ENCODE measurements at regions not wholly inside any gene's neighbourhood (a gene's known extent, or its start where the extent isn't known, plus 50 kb on each side); places are given as distances from the start of the nearest gene placed in this dataset.
A peak's percentile ranks its signal among the peaks of the same experiment; 100 is the strongest.

DNA sequence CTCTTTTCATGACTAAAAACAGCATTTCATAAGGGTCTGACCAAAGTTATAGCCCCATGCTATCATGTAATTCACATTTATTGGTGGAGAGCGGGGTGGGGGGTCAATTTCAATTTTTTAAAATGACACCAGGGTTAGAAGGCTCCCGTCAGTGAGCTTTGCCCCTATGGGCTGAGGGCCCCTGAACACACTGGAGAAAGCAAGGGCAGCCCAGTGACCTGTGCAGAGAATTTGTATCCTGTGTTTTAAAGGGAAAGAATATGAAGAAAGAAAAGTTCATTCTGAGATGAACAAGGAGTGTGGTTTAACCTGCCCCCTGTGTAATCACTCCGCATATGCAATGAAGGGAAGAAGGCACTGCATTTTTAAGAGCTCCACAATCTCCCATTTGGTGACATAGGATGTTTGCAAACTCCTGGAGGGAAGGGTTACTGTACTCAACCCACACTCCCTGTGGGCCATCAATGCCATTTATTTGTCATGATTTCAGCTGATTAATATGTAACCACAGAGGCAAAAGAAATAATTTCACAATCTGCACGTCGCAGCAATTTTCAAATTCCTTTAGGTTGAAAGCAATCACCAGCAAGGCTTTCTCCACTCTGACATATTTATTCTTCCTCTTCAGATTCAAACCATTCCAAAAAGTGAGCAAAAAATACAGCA is 95.6 kb downstream of the ZNF281 start (continued):
- peak; percentile 43; the same call in 1 of the 2 replicates for TF ChIP-seq ZNF652 (CRISPR knock-in tag; IDR thresholded peaks at IDR 0.05; ENCODE audit: borderline replicate concordance, low read depth)
- peak; percentile 42; the same call in 1 of the 2 replicates for TF ChIP-seq HNF4G (IDR thresholded peaks at IDR 0.05; ENCODE audit: borderline replicate concordance, low read depth, low read length)
- no peak for TF ChIP-seq HNF4G (CRISPR knock-in tag; IDR thresholded peaks at IDR 0.05; ENCODE audit: borderline replicate concordance, low read depth)
- TF ChIP-seq ZNF598 (CRISPR knock-in tag; IDR thresholded peaks at IDR 0.05; ENCODE audit: borderline replicate concordance): no peak
- no peak for TF ChIP-seq ZNF282 (IDR thresholded peaks at IDR 0.05; ENCODE audit: partially characterized antibody)
- TF ChIP-seq SMAD9 (CRISPR knock-in tag; IDR thresholded peaks at IDR 0.05): no peak
- no peak for TF ChIP-seq ZNF547 (CRISPR knock-in tag; IDR thresholded peaks at IDR 0.05)
- TF ChIP-seq ZNF180 (CRISPR knock-in tag; IDR thresholded peaks at IDR 0.05; ENCODE audit: borderline replicate concordance, low read depth): no peak
- no peak for TF ChIP-seq ZFP37 (CRISPR knock-in tag; IDR thresholded peaks at IDR 0.05; ENCODE audit: borderline replicate concordance)
- TF ChIP-seq MXD4 (CRISPR knock-in tag; IDR thresholded peaks at IDR 0.05): no peak
- peak; percentile 30; the same call in 1 of the 2 replicates for TF ChIP-seq POLR2G (IDR thresholded peaks at IDR 0.05; ENCODE audit: low read depth, low read length)
- no peak for TF ChIP-seq ZNF331 (CRISPR knock-in tag; IDR thresholded peaks at IDR 0.05)
- peak; percentile 41; the same call in 1 of the 2 replicates for TF ChIP-seq CREM (IDR thresholded peaks at IDR 0.05)
- no peak for TF ChIP-seq CREM (CRISPR knock-in tag; IDR thresholded peaks at IDR 0.05)
- TF ChIP-seq ZNF747 (CRISPR knock-in tag; IDR thresholded peaks at IDR 0.05; ENCODE audit: borderline replicate concordance): no peak
- no peak for TF ChIP-seq RXRB (CRISPR knock-in tag; IDR thresholded peaks at IDR 0.05; ENCODE audit: borderline replicate concordance)
- no peak for TF ChIP-seq ZNF674 (CRISPR knock-in tag; IDR thresholded peaks at IDR 0.05; ENCODE audit: low read depth)
- no peak for TF ChIP-seq CTCF (CRISPR knock-in tag; IDR thresholded peaks at IDR 0.05)
- TF ChIP-seq DNMT3B (CRISPR knock-in tag; conservative IDR thresholded peaks at IDR 0.05): no peak
- peak; percentile 4; the same call in 1 of the 2 replicates for TF ChIP-seq STAG1 (CRISPR knock-in tag; IDR thresholded peaks at IDR 0.05)
- no peak for TF ChIP-seq ZBTB7A (CRISPR knock-in tag; IDR thresholded peaks at IDR 0.05)
- TF ChIP-seq ZNF33B (CRISPR knock-in tag; IDR thresholded peaks at IDR 0.05): no peak
- no peak for TF ChIP-seq CENPBD1 (CRISPR knock-in tag; IDR thresholded peaks at IDR 0.05; ENCODE audit: borderline replicate concordance, low read depth)
- no peak for TF ChIP-seq PAWR (CRISPR knock-in tag; IDR thresholded peaks at IDR 0.05; ENCODE audit: borderline replicate concordance)
- no peak for TF ChIP-seq TOE1 (CRISPR knock-in tag; IDR thresholded peaks at IDR 0.05)
- no peak for TF ChIP-seq ZNF83 (CRISPR knock-in tag; IDR thresholded peaks at IDR 0.05; ENCODE audit: borderline replicate concordance)
- TF ChIP-seq, protein P1, sequence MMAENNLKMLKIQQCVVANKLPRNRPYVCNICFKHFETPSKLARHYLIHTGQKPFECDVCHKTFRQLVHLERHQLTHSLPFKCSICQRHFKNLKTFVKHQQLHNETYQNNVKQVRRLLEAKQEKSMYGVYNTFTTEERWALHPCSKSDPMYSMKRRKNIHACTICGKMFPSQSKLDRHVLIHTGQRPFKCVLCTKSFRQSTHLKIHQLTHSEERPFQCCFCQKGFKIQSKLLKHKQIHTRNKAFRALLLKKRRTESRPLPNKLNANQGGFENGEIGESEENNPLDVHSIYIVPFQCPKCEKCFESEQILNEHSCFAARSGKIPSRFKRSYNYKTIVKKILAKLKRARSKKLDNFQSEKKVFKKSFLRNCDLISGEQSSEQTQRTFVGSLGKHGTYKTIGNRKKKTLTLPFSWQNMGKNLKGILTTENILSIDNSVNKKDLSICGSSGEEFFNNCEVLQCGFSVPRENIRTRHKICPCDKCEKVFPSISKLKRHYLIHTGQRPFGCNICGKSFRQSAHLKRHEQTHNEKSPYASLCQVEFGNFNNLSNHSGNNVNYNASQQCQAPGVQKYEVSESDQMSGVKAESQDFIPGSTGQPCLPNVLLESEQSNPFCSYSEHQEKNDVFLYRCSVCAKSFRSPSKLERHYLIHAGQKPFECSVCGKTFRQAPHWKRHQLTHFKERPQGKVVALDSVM (CRISPR knock-in tag; IDR thresholded peaks at IDR 0.05): no peak
- TF ChIP-seq NFIC (IDR thresholded peaks at IDR 0.05; ENCODE audit: low read length): no peak; the same call in 1 of the 2 replicates

Data from HepG2 (cell line).